ENCODE measurements at regions not wholly inside any gene's neighbourhood (a gene's known extent, or its start where the extent isn't known, plus 50 kb on each side); places are given as distances from the start of the nearest gene placed in this dataset.

GRCh38 chr5:33035851-33036527 lies 324.9 kb downstream of the NPR3 start:
- Histone ChIP-seq H3K27me3 (ENCODE audit: control insufficient read depth in 4 of 4, insufficient read depth in 4 of 4, low read length in 3 of 4) (no peaks in the 10 kb centered on the region), H3K4me3 (ENCODE audit: low read depth in 1 of 3, low read length in 3 of 3) (no peak overlapping the region), H3K4me1 (ENCODE audit: control insufficient read depth in 4 of 4, insufficient read depth in 4 of 4, low read length in 3 of 4) (no peaks in the 10 kb centered on the region), H3K9me3 (ENCODE audit: control insufficient read depth in 4 of 4, low read length in 3 of 4) (peaks cover 2 to 11% (median 7%) of the 10 kb centered on the region in 4 donors), H3K27ac (ENCODE audit: low read depth in 1 of 2, low read length in 2 of 2) (no peak overlapping the region), H3K9ac (ENCODE audit: low read depth in 1 of 2, low read length in 2 of 2) (no peak overlapping the region), H3K36me3 (ENCODE audit: control insufficient read depth in 4 of 4, insufficient read depth in 3 of 4, low read depth in 1 of 4, low read length in 3 of 4) (no peaks in the 10 kb centered on the region)
- WGBS, result 93% methylated on average over 3 of the region's 3 CpGs
- DNase-seq (ENCODE audit: low spot score), result no peak
- TF ChIP-seq NR2F2 (IDR thresholded peaks at IDR 0.05), result no peak
- TF ChIP-seq TAF1 (conservative IDR thresholded peaks at IDR 0.05), result no peak
- TF ChIP-seq RAD21 (IDR thresholded peaks at IDR 0.05), result no peak
- TF ChIP-seq YY1 (IDR thresholded peaks at IDR 0.05), result no peak
- TF ChIP-seq FOXA2 (IDR thresholded peaks at IDR 0.05), result no peak
- no peak for TF ChIP-seq ZBTB33 (IDR thresholded peaks at IDR 0.05)
- TF ChIP-seq JUND (IDR thresholded peaks at IDR 0.05), result no peak
- no peak for TF ChIP-seq REST (IDR thresholded peaks at IDR 0.05)
- no peak for TF ChIP-seq RXRA (IDR thresholded peaks at IDR 0.05)
- no peak for TF ChIP-seq HNF4A (conservative IDR thresholded peaks at IDR 0.05)
- no peak for TF ChIP-seq CTCF (IDR thresholded peaks at IDR 0.05; ENCODE audit: low read depth, low read length, missing input control)
- TF ChIP-seq ATF3 (IDR thresholded peaks at IDR 0.05), result no peak
- TF ChIP-seq SP1 (IDR thresholded peaks at IDR 0.05), result no peak
- no peak for TF ChIP-seq EGR1 (IDR thresholded peaks at IDR 0.05; ENCODE audit: low read depth in 2 of 2)
- TF ChIP-seq HNF4G (IDR thresholded peaks at IDR 0.05), result no peak
- no peak for TF ChIP-seq FOXA1 (IDR thresholded peaks at IDR 0.05)
- no peak for TF ChIP-seq GABPA (IDR thresholded peaks at IDR 0.05 in 1 of 2, conservative IDR thresholded peaks at IDR 0.05 in 1 of 2)
- TF ChIP-seq MAX (IDR thresholded peaks at IDR 0.05), result no peak
